GM19238 (cell line): ENCODE measurements at regions not wholly inside any gene's neighbourhood (a gene's known extent, or its start where the extent isn't known, plus 50 kb on each side); places are given as distances from the start of the nearest gene placed in this dataset.

Source experiments
- DNase-seq: peaks from one replicate; pipeline ENCODE4 v3.0.0; 2011; ENCODE audit warnings: low spot score; ENCODE audit not compliant: insufficient read length

DNA sequence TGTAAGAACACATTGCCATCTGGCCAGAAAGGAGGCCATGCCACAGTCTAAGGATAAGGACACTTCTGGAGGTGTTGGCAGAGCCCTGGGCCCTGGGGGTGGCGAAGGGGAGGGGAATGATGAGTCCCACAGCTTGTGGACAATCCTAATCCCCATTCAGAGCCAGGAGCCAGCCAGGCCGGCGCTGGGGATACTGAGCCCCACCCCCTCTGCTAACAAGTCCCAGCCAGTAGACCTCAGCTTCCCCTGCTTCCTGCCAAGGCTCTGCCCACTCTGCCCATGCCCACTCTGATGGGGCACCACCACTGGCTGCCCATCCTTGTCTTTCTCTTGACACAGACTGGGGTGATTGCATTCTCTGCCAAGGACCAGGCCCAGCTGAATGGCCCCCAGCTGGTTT, 71.9 kb downstream of the NAV1 start:
- no peak for DNase-seq

DNA sequence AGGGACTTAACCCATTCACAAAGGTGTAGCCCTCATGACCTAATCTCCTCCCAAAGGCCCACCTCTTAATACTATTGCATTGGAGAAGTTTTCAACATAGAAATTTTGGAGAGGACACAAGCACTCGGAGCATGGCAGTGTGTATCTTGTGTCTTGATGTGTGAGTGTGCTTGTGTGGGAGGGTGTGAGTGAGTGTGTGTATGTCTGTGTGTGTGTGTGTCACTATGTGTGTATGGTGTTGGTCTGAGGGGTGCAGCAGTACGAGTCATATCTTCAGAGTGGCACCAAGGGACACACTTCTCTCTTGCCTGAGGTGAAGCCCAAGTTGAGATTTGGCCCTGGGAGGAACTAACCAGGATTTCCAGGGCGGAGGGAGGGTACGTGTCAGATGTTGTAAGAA, 73.7 kb downstream of the NAV1 start:
- DNase-seq = no peak

DNA sequence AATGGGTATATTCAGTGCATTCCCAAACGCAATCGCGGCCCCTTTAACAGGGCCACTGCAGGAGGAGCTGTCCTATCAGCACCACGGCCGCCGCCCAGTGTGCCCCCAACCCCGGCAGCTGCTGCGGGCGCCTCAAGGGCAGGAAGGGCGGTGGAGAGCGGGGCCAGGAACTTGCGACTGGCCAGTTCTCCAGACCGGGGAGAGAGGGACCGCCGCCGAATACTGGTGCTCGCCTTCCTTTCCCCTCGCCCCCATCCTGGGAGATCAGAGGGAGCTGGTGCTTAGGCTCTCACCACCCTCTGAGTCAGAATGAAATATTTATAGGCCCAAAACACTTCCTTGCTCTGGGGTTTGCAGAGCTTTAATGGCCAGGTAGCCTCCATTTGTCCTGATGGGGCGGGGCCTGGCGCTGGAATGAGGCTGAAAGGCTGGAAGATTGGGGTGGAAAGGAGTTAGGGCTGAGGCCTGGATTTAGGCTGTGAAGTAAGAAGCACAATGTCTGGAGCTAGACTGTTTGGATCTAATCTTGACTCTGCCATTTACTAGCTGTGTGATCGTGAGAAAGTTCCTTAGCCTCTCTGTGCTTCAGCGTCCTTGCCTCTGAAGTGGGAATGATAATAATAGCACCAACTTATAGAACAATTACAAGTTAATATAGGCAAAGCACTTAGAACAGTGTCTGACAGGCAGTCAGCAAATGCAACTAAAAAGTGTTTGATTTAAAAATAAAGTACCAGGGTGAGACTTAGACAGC, 75.5 kb downstream of the NAV1 start:
- no peak for DNase-seq

DNA sequence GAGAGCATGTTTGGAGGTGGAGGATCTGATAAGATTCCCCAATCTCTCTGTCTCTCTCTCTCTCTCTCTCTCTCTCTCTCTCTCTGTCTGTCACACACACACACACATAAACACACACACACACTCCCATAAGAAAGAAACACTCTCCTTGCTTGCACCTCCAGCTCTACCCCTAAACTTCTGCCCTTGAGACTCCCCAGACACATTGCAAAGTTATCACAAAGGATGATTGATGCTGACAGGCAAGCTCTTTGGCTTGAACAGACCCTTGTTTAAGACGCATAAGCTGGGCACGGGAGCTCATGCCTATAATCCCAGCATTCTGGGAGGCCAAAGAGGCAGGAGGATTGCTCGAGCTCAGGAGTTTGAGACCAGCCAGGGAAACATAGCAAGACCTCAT, 78.2 kb downstream of the NAV1 start:
- DNase-seq = no peak

DNA sequence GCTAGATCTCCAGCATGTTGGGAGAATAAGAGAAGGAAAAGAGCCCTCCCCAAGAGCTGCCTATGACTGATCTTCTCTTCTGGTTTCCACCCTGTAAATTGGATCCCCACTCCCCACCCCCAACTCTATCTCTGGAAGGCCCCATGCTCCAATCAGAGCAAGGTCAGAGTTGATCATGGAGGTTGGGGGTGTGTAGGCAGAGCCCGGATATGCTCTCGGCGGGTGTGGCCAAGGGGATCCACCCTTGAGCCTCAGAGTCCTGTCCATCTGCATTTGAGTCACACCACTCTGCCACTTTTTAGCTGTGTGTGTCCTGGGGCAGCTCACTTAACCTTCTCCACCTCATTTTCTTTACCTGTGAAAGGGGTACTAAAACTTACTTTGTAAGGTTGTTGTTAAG, 79.5 kb downstream of the NAV1 start:
- no peak for DNase-seq

DNA sequence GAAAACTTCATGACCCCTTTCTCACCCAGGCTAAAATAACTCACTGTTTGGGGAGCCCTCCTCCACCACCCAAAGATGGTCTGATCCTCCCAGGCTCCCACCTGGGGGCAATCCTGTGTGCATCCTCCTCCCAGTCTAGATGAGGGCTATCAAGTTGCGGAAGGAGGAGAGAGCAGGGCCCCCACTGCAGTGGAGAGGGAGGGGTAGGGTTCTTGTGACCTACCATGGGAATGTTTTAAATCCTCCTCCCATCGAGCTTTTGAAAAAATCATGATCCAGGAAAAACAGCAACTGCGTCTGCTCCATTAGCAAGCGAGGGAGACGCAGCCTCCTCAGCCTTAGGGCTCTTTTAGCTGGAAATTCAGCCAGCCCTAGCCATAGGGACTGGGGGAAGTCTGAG, 80.0 kb downstream of the NAV1 start:
- DNase-seq = no peak

DNA sequence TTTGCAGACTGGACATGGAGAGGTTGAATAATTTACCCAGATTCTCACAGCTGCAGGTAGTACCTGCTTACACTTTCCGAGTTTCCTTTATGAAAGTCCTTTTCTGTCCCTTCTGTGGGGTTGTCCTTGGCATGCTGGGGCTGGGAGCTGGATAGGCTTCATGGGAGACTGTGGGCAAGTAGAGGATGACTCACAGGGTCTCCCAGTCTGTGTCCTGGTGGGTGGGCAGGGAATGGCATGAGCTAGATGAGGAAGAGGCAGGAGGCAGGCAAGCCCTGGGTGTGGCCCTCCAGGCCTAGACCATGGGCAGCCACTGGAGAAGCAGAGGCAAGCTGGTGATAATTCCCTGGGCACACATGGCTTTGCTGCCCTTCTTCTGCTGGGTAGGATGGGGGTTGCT, 80.6 kb downstream of the NAV1 start:
- no peak for DNase-seq

DNA sequence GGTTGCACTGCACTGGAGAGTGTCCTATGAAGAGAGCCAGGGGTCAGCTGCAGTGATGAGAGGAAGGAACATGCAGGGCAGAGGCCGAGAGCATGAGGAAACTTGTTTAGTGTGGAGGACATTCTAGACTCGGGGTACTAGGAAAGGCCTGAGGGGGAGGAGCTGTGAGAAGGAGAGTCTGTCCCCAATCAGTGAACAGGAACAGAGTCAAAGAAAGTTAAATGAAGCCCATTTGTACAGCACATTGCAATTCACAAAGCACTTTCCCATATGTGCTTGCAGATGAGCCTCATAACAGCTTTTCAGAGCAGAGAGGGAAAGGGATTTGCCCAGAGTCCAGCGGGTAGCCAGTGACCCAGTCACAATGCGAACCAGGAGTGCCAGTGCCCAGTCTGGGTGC, 83.4 kb downstream of the NAV1 start:
- no peak for DNase-seq

DNA sequence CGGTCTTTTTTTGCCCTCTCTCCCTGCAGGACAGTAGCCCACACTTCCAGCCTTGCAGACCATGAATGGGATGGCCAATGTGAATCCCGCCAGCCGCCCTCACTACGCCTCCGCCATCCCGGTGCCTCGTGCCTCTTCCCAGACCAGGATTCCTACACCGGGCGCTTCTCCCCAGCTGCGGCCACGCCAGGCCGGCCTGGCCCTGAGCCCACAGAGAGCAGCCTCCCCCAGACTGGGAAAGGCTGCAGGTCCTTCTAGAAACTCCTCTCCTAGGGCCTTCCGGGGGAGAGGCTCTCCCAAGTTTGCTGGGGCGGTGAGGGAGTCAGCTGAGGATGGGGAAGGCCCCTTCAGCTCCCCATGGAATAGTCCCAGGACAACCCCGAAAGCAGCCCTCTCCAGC, 83.9 kb downstream of the NAV1 start:
- DNase-seq = no peak

DNA sequence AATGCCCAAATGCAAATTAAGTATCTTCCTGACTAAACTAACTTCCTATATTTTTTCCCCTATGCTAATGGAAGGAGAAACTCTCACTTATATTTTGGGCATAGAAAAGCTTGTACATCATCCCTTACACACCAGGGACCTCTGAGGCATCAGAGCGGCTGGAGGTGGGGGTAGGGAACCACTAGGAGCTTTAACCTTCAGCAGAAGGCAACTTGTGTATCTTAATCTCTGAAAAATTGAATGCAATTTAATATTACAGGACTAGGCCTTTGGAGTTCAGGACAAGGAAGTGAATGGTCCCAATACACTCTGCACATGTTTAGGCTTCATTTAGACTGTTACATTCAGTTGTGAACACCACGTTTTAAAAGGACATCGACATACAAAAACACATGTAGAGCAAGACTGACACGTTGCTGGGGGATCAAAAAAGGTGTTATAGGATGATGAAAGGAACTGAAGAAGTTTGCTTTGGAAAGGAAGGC, 85.9 kb downstream of the NAV1 start:
- no peak for DNase-seq

DNA sequence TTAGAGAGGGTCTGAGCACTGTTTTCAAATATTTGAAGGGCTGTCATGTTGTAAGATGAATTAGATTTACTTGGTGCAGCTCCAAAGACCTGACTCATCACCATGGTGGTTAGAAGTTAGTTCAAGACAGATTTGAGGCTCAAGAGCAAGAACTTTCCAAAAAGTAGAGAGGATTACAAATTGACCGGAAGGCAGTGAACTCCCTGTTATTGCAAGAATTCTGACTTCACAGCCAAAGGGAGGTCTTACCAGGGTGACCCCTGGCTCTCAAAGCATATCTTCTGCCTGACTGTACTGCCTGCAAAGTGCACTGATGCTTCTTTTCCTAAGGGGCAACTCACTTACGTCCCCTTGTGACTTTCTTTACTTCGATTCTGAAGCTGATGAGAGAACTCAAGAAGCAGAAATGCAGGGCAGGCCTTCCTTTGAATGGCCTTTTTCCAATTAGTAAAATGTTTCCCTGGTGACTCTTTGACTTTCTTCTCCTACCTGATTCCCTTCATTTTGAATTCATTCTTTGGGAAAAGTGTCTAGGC, 86.4 kb downstream of the NAV1 start:
- DNase-seq = no peak

DNA sequence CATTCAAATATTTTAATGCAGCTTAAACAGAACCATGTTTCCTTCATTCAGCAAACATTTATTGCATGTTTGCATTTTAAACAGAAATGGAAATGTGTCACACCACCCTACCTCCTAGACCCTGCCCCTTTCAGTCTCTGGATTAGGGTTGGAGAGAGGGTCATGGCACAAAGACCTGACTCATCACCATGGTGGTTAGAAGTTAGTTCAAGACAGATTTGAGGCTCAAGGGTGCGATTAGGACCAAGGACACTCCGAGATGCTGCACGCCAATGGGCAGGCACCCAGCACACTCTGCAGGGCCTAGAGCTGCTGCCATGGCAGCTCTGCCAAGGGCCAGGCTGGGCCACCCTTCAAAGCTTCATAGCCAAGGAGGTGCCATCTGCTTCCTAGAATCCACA, 86.9 kb downstream of the NAV1 start:
- no peak for DNase-seq

DNA sequence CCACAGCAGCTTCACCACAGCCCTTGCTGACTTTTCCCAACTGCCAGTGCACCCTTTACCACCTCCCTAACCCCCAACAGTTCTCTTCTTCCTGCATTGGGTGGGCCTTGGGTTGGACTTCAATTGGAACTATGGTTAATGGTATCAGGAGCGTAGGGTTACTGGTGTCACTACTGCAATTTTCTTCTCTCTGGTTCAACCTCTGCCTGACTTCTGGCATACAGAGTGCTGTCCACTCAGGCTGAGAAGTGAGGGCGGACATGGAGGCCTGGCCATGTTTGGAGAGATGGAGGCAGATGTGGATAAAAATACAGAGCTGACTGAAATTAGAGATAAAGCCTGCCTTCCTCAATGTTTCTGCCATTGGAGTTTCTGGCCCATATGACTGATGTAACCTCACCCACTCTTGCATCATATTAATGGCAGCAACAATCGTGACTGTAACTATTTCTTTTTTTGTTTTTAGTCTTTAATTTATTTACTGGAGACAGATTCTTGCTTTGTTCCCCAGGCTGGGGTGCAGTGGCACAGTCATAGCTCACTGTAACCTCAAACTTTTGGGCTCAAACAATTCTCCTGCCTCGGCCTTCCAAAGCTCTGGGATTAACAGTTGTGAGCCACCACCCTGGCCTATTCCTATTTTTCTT, 87.8 kb downstream of the NAV1 start:
- no peak for DNase-seq

DNA sequence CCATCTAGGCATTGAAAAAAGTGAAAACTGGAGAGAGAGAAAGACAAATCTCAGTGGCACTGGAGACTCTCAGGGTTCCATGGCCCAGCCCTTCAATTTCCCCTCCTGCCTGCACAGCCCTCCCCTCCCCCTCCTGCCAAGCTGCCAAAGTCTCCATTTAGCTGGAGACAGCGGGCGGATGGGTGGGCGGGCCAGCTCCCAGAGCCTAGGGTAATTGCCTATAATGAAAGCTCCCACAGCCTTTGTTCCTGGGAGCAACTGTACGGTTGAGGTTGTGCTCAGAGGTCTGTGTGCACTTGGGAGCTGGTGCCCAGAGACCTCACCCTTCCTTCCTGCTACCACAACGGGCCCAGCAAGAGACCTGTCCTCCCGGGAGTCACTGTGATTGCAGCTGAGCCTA, 89.6 kb downstream of the NAV1 start:
- DNase-seq = no peak

DNA sequence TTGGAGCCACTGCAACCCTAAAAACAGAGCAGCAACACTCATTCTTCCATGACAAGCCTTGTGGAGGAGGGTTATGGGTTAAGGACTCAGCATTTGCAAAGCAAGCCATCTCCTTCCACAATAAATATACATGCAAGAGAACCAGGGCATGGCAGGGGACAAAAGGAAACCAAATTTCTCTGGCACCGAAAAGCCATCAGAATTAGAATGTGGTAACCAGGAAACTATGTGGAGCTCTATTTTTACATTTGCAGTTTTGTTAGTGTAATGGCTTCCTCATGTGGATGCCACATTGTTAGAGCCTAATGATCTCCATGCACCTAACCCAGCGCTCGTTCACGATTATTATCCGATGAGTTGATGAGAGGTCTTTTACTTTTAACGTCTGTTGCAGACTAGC, 91.7 kb downstream of the NAV1 start:
- no peak for DNase-seq

DNA sequence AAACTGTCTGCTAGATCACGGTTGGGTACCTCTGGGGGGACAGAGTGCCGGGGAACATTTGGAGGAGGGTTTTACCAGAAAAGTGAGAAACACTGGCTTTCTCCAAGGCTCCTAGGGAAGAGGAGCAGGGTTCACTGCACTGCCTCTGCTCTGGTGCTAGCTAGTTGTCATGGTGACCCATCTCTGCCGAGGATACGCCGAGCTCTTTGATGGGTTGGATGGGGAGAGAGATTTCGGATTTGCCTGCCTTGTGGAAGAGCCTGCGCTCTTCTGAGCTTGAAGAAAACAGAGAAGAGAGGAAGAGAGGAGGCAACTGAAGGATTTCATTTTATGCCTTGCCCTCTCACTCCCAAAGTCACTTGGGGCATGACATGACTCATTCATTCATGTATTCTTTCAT, 92.1 kb downstream of the NAV1 start:
- no peak for DNase-seq

DNA sequence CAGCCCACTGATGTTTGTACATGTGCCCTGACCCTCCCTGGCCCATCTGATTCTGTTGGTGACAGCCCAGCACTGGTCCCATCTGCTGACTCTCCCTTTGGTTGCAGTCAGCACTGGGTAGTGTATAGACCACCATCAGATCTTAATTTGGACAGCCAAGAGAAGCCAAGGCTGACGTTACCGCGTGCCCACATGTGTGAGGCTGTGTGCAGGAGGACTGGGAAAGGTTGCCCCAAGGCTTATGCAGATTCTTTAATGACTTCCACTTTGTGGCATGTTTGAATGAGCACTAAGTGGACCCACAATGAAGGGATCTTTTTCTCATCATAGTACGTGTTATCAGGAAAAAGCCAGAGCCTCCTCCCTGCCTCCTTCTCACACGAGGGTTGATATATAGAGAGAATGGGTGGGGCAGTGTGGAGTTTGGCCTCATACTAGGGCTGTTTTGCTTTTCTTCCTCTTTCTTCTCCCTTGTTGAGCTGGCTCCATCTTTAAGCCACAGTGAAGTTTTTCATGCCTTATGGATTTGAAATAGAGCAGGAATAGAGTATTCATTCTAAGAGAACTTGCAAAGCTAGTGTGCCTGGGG, 93.5 kb downstream of the NAV1 start:
- no peak for DNase-seq

DNA sequence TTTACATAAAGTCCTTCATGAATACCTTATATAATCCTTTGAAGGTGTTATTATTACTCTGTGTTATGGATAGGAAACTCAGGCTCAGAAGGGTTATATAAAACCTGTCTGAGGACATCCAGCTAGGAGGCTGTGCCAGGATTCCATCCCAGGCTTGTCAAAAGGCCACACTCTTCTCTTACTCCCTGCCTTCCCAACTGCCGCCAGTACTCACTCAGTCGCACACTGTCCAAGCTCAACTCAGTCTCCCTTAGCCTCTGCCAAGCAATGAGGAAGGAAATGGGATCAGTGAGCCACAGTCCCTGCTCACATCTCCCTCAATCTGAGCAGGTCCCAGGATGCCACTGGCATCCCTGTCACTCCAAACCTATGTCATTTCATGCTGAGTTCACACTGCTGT, 94.4 kb downstream of the NAV1 start:
- no peak for DNase-seq

DNA sequence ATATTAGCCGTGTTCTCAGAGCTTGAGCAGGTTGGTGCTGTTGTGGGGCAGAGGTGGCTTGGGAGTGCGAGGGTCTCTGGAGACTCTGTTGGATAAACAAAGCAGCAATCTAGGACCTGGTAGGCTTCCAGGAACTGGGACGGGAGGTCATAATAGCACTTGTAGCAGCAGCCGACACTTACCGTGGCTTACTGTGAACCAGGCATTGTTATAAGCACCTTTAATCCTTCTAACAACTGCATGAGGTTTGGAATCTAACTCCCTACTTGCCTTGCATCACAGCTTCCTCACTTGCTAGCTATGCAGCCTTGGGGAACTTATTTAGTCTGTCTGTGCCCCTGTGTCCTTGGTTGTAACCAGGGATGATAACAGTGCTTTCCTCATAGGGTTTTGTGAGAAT, 94.9 kb downstream of the NAV1 start:
- DNase-seq = no peak

DNA sequence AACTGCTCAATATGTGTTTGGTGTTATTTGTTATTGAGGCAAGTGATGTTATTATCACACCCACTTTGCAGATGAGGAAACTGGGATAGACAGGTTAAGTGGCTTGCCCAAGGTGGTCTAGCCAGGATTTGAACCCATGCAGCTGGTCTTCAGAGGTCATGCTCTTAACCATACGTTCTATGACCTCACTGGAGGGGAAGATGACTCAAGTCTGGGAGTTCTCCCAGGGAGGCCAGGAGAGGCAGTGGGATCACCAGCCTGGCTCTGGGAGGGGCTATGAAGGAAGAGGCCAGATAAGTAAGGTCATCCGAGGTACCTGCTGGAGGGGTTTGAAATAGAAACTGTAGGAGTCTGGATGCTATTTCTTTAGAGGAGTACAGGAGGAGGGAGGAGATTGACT, 95.3 kb downstream of the NAV1 start:
- DNase-seq = no peak

DNA sequence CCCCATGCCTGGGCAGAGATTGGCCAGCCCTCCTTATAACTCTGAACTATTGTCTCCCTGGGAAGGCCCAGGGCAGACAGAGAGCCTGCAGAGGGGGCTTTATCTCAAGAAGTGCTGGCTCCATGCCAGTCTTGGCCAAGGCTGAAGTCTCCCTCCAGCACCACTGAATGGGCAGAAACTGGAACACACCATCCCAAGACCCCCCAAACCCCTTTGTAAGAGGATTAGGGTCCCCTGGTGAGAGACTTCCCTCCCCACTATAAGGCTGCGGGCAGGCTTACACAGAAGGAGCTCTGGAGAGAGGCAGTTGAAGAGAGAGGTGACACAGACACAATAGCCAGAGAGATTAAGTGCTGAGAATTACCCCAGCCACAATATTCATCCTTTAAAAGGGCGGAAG, 97.2 kb downstream of the NAV1 start:
- DNase-seq = no peak

DNA sequence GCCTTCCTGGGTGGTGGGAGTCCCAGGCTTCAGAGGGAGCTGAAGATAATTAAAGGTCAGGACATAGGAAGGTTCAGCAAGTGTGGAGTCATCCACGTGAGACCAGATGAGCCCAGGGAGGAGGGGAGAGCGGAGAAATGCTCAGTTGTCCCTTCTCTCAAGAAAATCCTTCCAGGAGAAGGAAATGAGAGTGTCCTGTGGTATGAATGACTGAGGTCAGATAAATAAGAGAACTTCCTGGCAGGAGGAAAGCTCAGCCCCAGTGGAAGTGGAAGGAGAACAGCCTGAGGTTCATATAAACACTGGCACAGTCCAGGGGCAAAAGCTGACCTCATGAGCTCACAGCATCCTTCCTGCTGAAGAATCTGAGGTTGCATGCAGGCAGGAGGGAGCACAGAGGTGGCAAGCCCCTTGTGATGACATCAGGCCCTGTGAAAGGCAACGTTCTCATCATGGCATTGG, 97.6 kb downstream of the NAV1 start:
- DNase-seq = no peak
